T-cell (primary cell): ENCODE measurements at regions not wholly inside any gene's neighbourhood (a gene's known extent, or its start where the extent isn't known, plus 50 kb on each side); places are given as distances from the start of the nearest gene placed in this dataset.

Experiments
- ATAC-seq, 4 experiments: fragments of 200-7000 bp in 3 of 4; fragments of 150-1000 bp in 1 of 4; cut with Tn5 transposase; replicated peaks in 1 of 4; 1 replicate in 3 of 4; 2 replicates in 1 of 4; pipeline ENCODE4 v1.10.0; 2021; ENCODE audit warnings: moderate library complexity in 3 of 4, mild to moderate bottlenecking in 2 of 4, moderate number of reproducible peaks in 1 of 4
- CTCF ChIA-PET, 2 donors: fragments of 300-600 bp; sonication (Branson Sonifier 250); formaldehyde crosslinking; loops; one replicate each; lab custom pipeline; 2022; ENCODE audit warnings: antibody characterized with exemption in 2 of 2; lab: Charles Lee
- POLR2A ChIA-PET, 2 donors: fragments of 300-600 bp; sonication (Branson Sonifier 250); formaldehyde crosslinking; loops; one replicate each; lab custom pipeline; 2022; ENCODE audit warnings: antibody characterized with exemption in 2 of 2; lab: Charles Lee
- DNase-seq, 35 experiments: peaks; one replicate each; pipeline versions ENCODE4 v3.0.0 to v3.0.0-alpha.2; 2013 to 2023
- H3K27ac ChIP-seq: one replicate; pipeline ENCODE4 v1.5.1; 2013; ENCODE audit warnings: low read length
- H3K27me3 ChIP-seq, 2 experiments: replicated peaks in 1 of 2; 1 replicate in 1 of 2; 2 replicates in 1 of 2; pipeline versions ENCODE4 v1.6.1 to v1.7.0; 2013; ENCODE audit warnings: low read length in 1 of 2, mixed read lengths in 1 of 2; ENCODE audit not compliant: control insufficient read depth in 2 of 2, insufficient read depth in 2 of 2; ENCODE audit errors: extremely low read depth in 1 of 2
- H3K36me3 ChIP-seq, 2 donors: 1 replicate in 1 of 2; 2 replicates in 1 of 2; pipeline versions ENCODE4 v1.6.1 to v1.7.0; 2013; ENCODE audit warnings: low read length in 1 of 2; ENCODE audit not compliant: control insufficient read depth in 2 of 2, insufficient read depth in 1 of 2; ENCODE audit errors: extremely low read depth in 1 of 2
- H3K4me1 ChIP-seq, 2 experiments: 1 replicate in 1 of 2; 2 replicates in 1 of 2; pipeline versions ENCODE4 v1.6.1 to v1.7.0; 2013; ENCODE audit warnings: low read length in 2 of 2, mixed read lengths in 1 of 2; ENCODE audit not compliant: insufficient read depth in 2 of 2, control insufficient read depth in 1 of 2; ENCODE audit errors: extremely low read depth in 1 of 2
- H3K4me3 ChIP-seq, 2 donors: 1 replicate in 1 of 2; 2 replicates in 1 of 2; pipeline versions ENCODE4 v1.5.1 to v1.7.0; 2013; ENCODE audit warnings: mild to moderate bottlenecking in 2 of 2, low read length in 1 of 2, moderate library complexity in 1 of 2; ENCODE audit not compliant: control insufficient read depth in 1 of 2; ENCODE audit errors: extremely low read depth in 1 of 2
- H3K9me3 ChIP-seq: 2 replicates; pipeline ENCODE4 v1.7.0; 2013
- H3K27ac Mint-ChIP-seq, 2 donors: one replicate each; pipeline ENCODE4 v1.8.0; 2020 to 2021; ENCODE audit warnings: mild to moderate bottlenecking in 2 of 2, mixed read lengths in 2 of 2
- H3K27me3 Mint-ChIP-seq, 2 donors: one replicate each; pipeline ENCODE4 v1.8.0; 2021 to 2022; ENCODE audit warnings: mixed read lengths in 2 of 2
- H3K36me3 Mint-ChIP-seq: one replicate; pipeline ENCODE4 v1.8.0; 2021; ENCODE audit warnings: mixed read lengths
- H3K4me1 Mint-ChIP-seq, 3 donors: one replicate each; pipeline ENCODE4 v1.8.0; 2020 to 2022; ENCODE audit warnings: mixed read lengths in 3 of 3, mild to moderate bottlenecking in 1 of 3
- H3K4me3 Mint-ChIP-seq, 3 donors: one replicate each; pipeline ENCODE4 v1.8.0; 2020 to 2022; ENCODE audit warnings: mild to moderate bottlenecking in 3 of 3, mixed read lengths in 3 of 3, moderate library complexity in 3 of 3
- H3K9me3 Mint-ChIP-seq, 3 donors: one replicate each; pipeline ENCODE4 v1.8.0; 2020 to 2022; ENCODE audit warnings: mixed read lengths in 3 of 3
- WGBS: methylation state at CpG from one replicate; pipeline ENCODE4 v1.1.5; 2013; ENCODE audit warnings: missing lambda C conversion rate; ENCODE audit not compliant: insufficient coverage; 5-methylcytosine and 5-hydroxymethylcytosine counted together

DNA sequence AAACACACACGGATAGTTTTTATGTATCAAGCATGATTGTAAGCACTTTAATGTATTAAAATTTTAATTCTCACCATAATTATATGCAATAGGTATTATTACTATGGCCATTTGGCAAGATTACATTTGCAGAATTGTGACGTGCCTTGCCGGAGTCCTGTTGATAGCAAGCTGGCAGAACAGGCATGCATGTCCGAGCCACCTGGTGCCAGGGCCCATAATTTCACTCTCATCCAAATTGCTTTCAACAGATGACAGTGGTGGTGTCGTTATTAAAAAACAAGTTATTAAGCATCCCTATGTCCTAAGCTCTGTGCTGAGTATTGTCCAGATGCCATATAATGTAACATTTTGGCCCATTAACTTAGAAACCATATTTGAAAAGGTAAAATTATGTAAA is 374.3 kb downstream of the FOXO1 start:
- no peaks in the 10 kb centered on the region for H3K27me3 Mint-ChIP-seq
- no peak for ATAC-seq
- peaks cover 3% of the 10 kb centered on the region for H3K36me3 Mint-ChIP-seq
- no peak overlapping the region for H3K27ac ChIP-seq
- H3K27me3 ChIP-seq = no peaks in the 10 kb centered on the region
- ChIA-PET POLR2A (no interaction called here), CTCF (interaction anchor here in 1 of 2 donors (0.6 kb wide), 2 partner anchors 92 to 105 kb away, joined by 3 read pairs; no protein-coding TSS in a partner anchor)
- DNase-seq = no peak
- H3K9me3 ChIP-seq = no peaks in the 10 kb centered on the region
- H3K4me3 ChIP-seq = no peak overlapping the region
- no peak overlapping the region for H3K4me3 Mint-ChIP-seq
- 94% methylated on average over 3 of the region's 5 CpGs for WGBS
- peaks cover 0 to 9% (median 4%) of the 10 kb centered on the region in 3 donors for H3K4me1 Mint-ChIP-seq
- no peaks in the 10 kb centered on the region for H3K4me1 ChIP-seq
- peaks cover 4 to 14% (median 10%) of the 10 kb centered on the region in 3 donors for H3K9me3 Mint-ChIP-seq
- no peaks in the 10 kb centered on the region for H3K36me3 ChIP-seq
- H3K27ac Mint-ChIP-seq = no peak overlapping the region

DNA sequence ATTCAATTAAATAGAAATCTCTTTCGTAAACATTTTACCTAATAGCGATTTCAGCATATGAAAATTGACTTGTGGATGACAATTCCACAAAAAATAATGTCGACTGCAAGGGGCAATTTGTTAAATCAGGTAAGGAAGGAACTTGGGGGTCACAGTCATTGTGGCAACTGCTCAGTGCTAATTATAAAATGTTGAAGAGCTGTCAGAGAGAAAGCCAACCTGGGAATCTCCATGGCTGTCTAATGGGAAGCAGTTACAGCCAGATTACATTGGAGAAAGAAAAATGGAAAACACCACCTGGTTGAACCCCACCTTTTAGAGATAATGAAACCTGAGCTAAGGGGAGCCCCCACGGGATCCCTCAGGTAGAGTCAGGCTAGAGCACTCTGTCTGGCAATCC is 373.9 kb downstream of the FOXO1 start:
- H3K9me3 ChIP-seq = no peaks in the 10 kb centered on the region
- no peaks in the 10 kb centered on the region for H3K36me3 ChIP-seq
- ChIA-PET POLR2A (no interaction called here), CTCF (interaction anchor here in 1 of 2 donors (0.6 kb wide), 1 partner anchor 105 kb away, joined by 3 read pairs; no protein-coding TSS in a partner anchor)
- Mint-ChIP-seq H3K27ac (no peak overlapping the region), H3K4me1 (peaks cover 0 to 9% (median 4%) of the 10 kb centered on the region in 3 donors), H3K27me3 (no peaks in the 10 kb centered on the region), H3K9me3 (peaks cover 4 to 15% (median 10%) of the 10 kb centered on the region in 3 donors), H3K36me3 (peaks cover 3% of the 10 kb centered on the region), H3K4me3 (no peak overlapping the region)
- ATAC-seq = no peak
- no peaks in the 10 kb centered on the region for H3K27me3 ChIP-seq
- WGBS = 40% methylated on average over 1 of the region's 4 CpGs
- no peaks in the 10 kb centered on the region for H3K4me1 ChIP-seq
- no peak overlapping the region for H3K27ac ChIP-seq
- H3K4me3 ChIP-seq = no peak overlapping the region
- DNase-seq = no peak

DNA sequence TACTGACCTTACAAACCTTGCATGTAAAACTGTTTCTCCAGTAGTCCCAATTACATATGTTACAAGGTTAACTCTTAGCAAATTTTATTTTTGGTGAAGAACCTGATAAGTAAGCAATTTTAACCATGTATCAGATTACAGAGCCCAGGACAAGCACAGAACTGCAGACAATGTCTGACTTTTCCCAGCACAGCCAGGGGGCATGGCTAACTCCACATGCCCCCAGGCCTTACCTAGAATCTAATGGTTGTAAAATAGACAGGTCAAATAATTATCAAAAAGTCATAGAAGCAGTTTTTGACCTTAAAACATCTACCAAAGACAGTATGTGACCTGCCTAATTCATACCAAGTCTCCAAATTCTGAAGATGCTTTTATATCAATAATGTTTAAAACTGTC is 364.1 kb downstream of the FOXO1 start:
- H3K9me3 ChIP-seq = no peaks in the 10 kb centered on the region
- Mint-ChIP-seq H3K27ac (no peak overlapping the region), H3K9me3 (peaks cover 4 to 39% (median 16%) of the 10 kb centered on the region in 3 donors), H3K4me1 (peaks cover 7 to 26% (median 12%) of the 10 kb centered on the region in 3 donors), H3K36me3 (peaks cover 5% of the 10 kb centered on the region), H3K27me3 (no peaks in the 10 kb centered on the region), H3K4me3 (no peak overlapping the region)
- DNase-seq (no peak), ATAC-seq (no peak)
- H3K4me3 ChIP-seq = no peak overlapping the region
- no peaks in the 10 kb centered on the region for H3K27me3 ChIP-seq
- POLR2A ChIA-PET = no interaction called here
- H3K36me3 ChIP-seq = no peaks in the 10 kb centered on the region
- H3K4me1 ChIP-seq = no peaks in the 10 kb centered on the region
- no peak overlapping the region for H3K27ac ChIP-seq
- CTCF ChIA-PET = no interaction called here

DNA sequence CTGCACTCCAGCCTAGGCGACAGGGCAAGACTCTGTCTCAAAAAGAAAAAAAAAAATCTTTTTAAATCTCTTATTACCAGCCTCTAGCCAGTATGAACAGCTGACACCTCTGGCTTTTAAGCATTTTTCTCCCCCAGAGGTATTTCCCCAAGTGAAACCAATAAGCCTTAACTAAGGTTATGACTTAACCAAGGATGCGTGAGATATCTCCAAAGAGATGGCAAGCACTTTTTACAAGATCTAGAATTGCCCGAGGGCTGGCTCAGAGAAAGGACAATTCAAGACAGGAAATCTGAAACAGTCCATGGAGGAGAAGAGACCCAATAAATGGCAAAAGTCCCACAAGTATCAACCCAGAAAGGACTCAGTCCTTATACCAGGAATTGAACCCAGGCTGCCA is 362.1 kb downstream of the FOXO1 start:
- Histone ChIP-seq H3K27ac (no peak overlapping the region), H3K4me1 (no peaks in the 10 kb centered on the region), H3K27me3 (no peaks in the 10 kb centered on the region), H3K9me3 (no peaks in the 10 kb centered on the region), H3K4me3 (no peak overlapping the region), H3K36me3 (no peaks in the 10 kb centered on the region)
- ChIA-PET CTCF (interaction anchor here in 1 of 2 donors (0.6 kb wide), 1 partner anchor 580 kb away, joined by 3 read pairs; no protein-coding TSS in a partner anchor), POLR2A (interaction anchor here in 1 of 2 donors (0.7 kb wide), 1 partner anchor 38 kb away, joined by 3 read pairs; no protein-coding TSS in a partner anchor)
- peaks cover 4 to 33% (median 11%) of the 10 kb centered on the region in 3 donors for H3K9me3 Mint-ChIP-seq
- H3K4me3 Mint-ChIP-seq = no peak overlapping the region
- no peak overlapping the region for H3K27ac Mint-ChIP-seq
- H3K4me1 Mint-ChIP-seq = peaks cover 17 to 42% (median 17%) of the 10 kb centered on the region in 3 donors
- WGBS = 100% methylated on average over 1 of the region's 3 CpGs
- DNase-seq = no peak
- H3K27me3 Mint-ChIP-seq = no peaks in the 10 kb centered on the region
- peaks cover 5% of the 10 kb centered on the region for H3K36me3 Mint-ChIP-seq
- ATAC-seq = no peak

DNA sequence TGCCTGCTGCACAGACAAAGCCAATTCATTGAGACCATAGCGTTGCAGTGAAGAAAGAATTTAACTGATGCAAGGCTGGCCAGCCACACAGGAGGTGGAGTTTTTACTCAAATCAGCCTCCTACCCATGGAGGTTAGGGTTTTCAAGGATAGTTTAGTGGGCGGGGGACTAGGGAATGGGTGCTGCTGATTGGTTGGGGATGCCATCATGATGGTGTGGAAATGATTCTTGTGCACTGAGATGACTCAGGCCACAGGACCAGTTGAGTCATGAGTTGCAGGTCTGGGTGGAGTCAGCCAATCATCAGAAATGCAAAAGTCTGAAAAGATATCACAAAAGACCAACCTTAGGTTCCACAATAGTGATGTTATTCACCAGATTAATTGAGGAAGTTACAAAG is 359.6 kb downstream of the FOXO1 start:
- H3K36me3 ChIP-seq = no peaks in the 10 kb centered on the region
- Mint-ChIP-seq H3K4me1 (peaks cover 8 to 32% (median 17%) of the 10 kb centered on the region in 3 donors), H3K4me3 (no peak overlapping the region), H3K27ac (no peak overlapping the region), H3K9me3 (peaks cover 4 to 23% (median 11%) of the 10 kb centered on the region in 3 donors), H3K27me3 (no peaks in the 10 kb centered on the region), H3K36me3 (peaks cover 5% of the 10 kb centered on the region)
- H3K4me1 ChIP-seq = peaks cover 0 to 2% of the 10 kb centered on the region in 2 experiments
- no peak overlapping the region for H3K27ac ChIP-seq
- WGBS = no CpG with 5 or more reads among the region's 2 CpGs
- POLR2A ChIA-PET = no interaction called here
- DNase-seq (no peak), ATAC-seq (no peak)
- H3K9me3 ChIP-seq = no peaks in the 10 kb centered on the region
- H3K27me3 ChIP-seq = peaks cover 0 to 2% of the 10 kb centered on the region in 2 experiments
- CTCF ChIA-PET = no interaction called here
- H3K4me3 ChIP-seq = no peak overlapping the region

DNA sequence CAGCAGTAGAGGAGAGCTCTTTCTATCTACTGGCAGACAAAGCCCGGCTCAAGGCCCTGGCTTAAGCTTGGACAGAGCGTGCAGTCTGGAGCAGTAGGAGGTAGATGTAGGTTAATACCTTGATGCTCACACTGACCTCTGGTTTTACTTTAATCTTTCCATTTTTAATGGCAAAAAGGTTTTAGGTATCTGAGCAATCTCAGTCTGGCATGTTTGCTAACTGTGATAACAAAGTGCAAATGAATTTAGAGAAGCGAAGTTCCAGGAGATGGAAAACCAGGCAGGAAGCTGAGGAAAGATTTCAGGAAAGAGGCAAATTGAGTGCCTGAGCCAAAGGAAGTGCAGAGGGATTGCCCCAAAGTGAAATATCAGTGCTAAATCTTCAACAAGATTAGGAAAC is 356.6 kb downstream of the FOXO1 start:
- H3K27ac ChIP-seq = no peak overlapping the region
- CTCF ChIA-PET = interaction anchor here in 1 of 2 donors (1.4 kb wide), 1 partner anchor 241 kb away, joined by 3 read pairs; no protein-coding TSS in a partner anchor
- POLR2A ChIA-PET = no interaction called here
- no peaks in the 10 kb centered on the region for H3K36me3 ChIP-seq
- Mint-ChIP-seq H3K27ac (no peak overlapping the region), H3K9me3 (peaks cover 4 to 17% (median 7%) of the 10 kb centered on the region in 3 donors), H3K4me3 (no peak overlapping the region), H3K27me3 (no peaks in the 10 kb centered on the region), H3K4me1 (peaks cover 19 to 39% (median 35%) of the 10 kb centered on the region in 3 donors), H3K36me3 (peaks cover 5% of the 10 kb centered on the region)
- ATAC-seq = no peak
- no peak overlapping the region for H3K4me3 ChIP-seq
- H3K27me3 ChIP-seq = peaks cover 0 to 2% of the 10 kb centered on the region in 2 experiments
- H3K9me3 ChIP-seq = no peaks in the 10 kb centered on the region
- H3K4me1 ChIP-seq = peaks cover 2 to 10% of the 10 kb centered on the region in 2 experiments
- no peak for DNase-seq
- 100% methylated on average over 1 of the region's 3 CpGs for WGBS
